NCI-H146 treated with DMSO at 0.1 percent for 48 hours (cell line): ENCODE measurements at regions not wholly inside any gene's neighbourhood (a gene's known extent, or its start where the extent isn't known, plus 50 kb on each side); places are given as distances from the start of the nearest gene placed in this dataset.

Experiments used
- DNase-seq: peaks from one replicate; lab custom pipeline; 2025; ENCODE audit not compliant: unreplicated experiment; lab: John Stamatoyannopoulos, UW

GRCh38 chr11:103849366-103849765 is 187.1 kb upstream of the DDI1 start:
- DNase-seq, result no peak

- DNase-seq, result no peak
Measured at GRCh38 chr11:103850419-103851165, 185.8 kb upstream of the DDI1 start.

GRCh38 chr11:103851166-103851651 is 185.2 kb upstream of the DDI1 start:
- DNase-seq, result no peak
